IMR-90 (cell line): ENCODE measurements at regions not wholly inside any gene's neighbourhood (a gene's known extent, or its start where the extent isn't known, plus 50 kb on each side); places are given as distances from the start of the nearest gene placed in this dataset.

Source experiments
- ATAC-seq: fragments of 200-7000 bp; cut with Tn5 transposase; 2 replicates; pipeline ENCODE4 v1.9.1; 2020; ENCODE audit warnings: low read depth, mild to moderate bottlenecking, moderate library complexity
- BruUV-seq: library from RNA; stranded (reverse); fragments of 400-500 nt; replicated peaks from 2 replicates; lab custom pipeline; 2021; lab: Mats Ljungman, UMichigan
- CTCF ChIA-PET: fragments of 300-600 bp; formaldehyde crosslinking; extraction: SDS; loops from one replicate; lab custom pipeline; 2021; ENCODE audit warnings: antibody characterized with exemption; lab: Yijun Ruan, JAX
- POLR2A ChIA-PET: fragments of 300-600 bp; sonication (Branson Sonifier 250); formaldehyde crosslinking; loops from one replicate; lab custom pipeline; 2022; ENCODE audit warnings: antibody characterized with exemption; ENCODE audit not compliant: unreplicated experiment; lab: Charles Lee
- DNase-seq: peaks from one replicate; pipeline ENCODE4 v3.0.0; 2013
- H2AFZ ChIP-seq: replicated peaks from 2 replicates; pipeline ENCODE3; 2013; ENCODE audit warnings: low read length, mild to moderate bottlenecking; ENCODE audit not compliant: poor library complexity
- H2AK5ac ChIP-seq: 2 replicates; pipeline ENCODE4 v1.6.1; 2013; ENCODE audit warnings: low read depth, low read length, inconsistent platforms
- H2AK9ac ChIP-seq: replicated peaks from 2 replicates; pipeline ENCODE3; 2013; ENCODE audit warnings: mild to moderate bottlenecking, low read depth, low read length, moderate library complexity; ENCODE audit not compliant: poor library complexity
- H2BK120ac ChIP-seq: 2 replicates; pipeline ENCODE4 v1.6.1; 2013; ENCODE audit warnings: low read depth, low read length, inconsistent platforms
- H2BK15ac ChIP-seq: 3 replicates; pipeline ENCODE4 v1.6.1; 2013; ENCODE audit warnings: low read depth, low read length, inconsistent platforms
- H2BK20ac ChIP-seq: 2 replicates; pipeline ENCODE4 v1.6.1; 2013; ENCODE audit warnings: low read depth, mild to moderate bottlenecking, inconsistent platforms, low read length, moderate library complexity
- H2BK5ac ChIP-seq: 2 replicates; pipeline ENCODE4 v1.6.1; 2013; ENCODE audit warnings: mild to moderate bottlenecking, low read depth, low read length, inconsistent platforms; ENCODE audit not compliant: poor library complexity, severe bottlenecking
- H3K14ac ChIP-seq: replicated peaks from 2 replicates; pipeline ENCODE4 v1.6.1; 2013; ENCODE audit warnings: low read depth, low read length, inconsistent platforms
- H3K18ac ChIP-seq: 2 replicates; pipeline ENCODE4 v1.6.1; 2013; ENCODE audit warnings: low read depth, low read length, control low read depth
- H3K23ac ChIP-seq: 2 replicates; pipeline ENCODE4 v1.6.1; 2013; ENCODE audit warnings: low read depth, low read length, inconsistent platforms
- H3K27ac ChIP-seq: 2 replicates; pipeline ENCODE4 v1.5.1; 2013; ENCODE audit warnings: mild to moderate bottlenecking, control low read depth, low read length; ENCODE audit not compliant: insufficient read depth
- H3K27me3 ChIP-seq: 2 replicates; pipeline ENCODE4 v1.6.1; 2013; ENCODE audit warnings: low read length; ENCODE audit not compliant: control insufficient read depth, insufficient read depth
- H3K36me3 ChIP-seq: 2 replicates; pipeline ENCODE4 v1.6.1; 2013; ENCODE audit warnings: low read length, mixed read lengths; ENCODE audit not compliant: control insufficient read depth, insufficient read depth
- H3K4ac ChIP-seq: 2 replicates; pipeline ENCODE4 v1.6.1; 2013; ENCODE audit warnings: low read depth, low read length, inconsistent platforms
- H3K4me1 ChIP-seq: 2 replicates; pipeline ENCODE4 v1.6.1; 2013; ENCODE audit warnings: low read length, mixed read lengths; ENCODE audit not compliant: control insufficient read depth, insufficient read depth
- H3K4me2 ChIP-seq: 2 replicates; pipeline ENCODE4 v1.6.1; 2013; ENCODE audit warnings: low read depth, mild to moderate bottlenecking, control low read depth, low read length, moderate library complexity
- H3K4me3 ChIP-seq: 2 replicates; pipeline ENCODE4 v1.5.1; 2013; ENCODE audit warnings: low read depth, mild to moderate bottlenecking, control low read depth, low read length, moderate library complexity; ENCODE audit not compliant: insufficient read depth
- H3K56ac ChIP-seq: 2 replicates; pipeline ENCODE4 v1.6.1; 2013; ENCODE audit warnings: low read length, inconsistent platforms; ENCODE audit not compliant: insufficient read depth; ENCODE audit errors: extremely low read depth
- H3K79me1 ChIP-seq, 2 experiments: 2 replicates each; pipeline ENCODE4 v1.6.1; 2013; ENCODE audit warnings: low read length in 2 of 2, inconsistent platforms in 1 of 2, low read depth in 1 of 2
- H3K9ac ChIP-seq: 2 replicates; pipeline ENCODE4 v1.6.1; 2013; ENCODE audit warnings: low read depth, low read length, control low read depth
- H3K9me1 ChIP-seq: 2 replicates; pipeline ENCODE4 v1.6.1; 2013; ENCODE audit warnings: low read length, inconsistent platforms; ENCODE audit not compliant: insufficient read depth
- H3K9me3 ChIP-seq: 2 replicates; pipeline ENCODE4 v1.6.1; 2013; ENCODE audit warnings: low read length; ENCODE audit not compliant: control insufficient read depth, insufficient read depth
- H4K20me1 ChIP-seq: 2 replicates; pipeline ENCODE4 v1.6.1; 2013; ENCODE audit warnings: low read length, inconsistent platforms; ENCODE audit not compliant: insufficient read depth
- H4K5ac ChIP-seq: 2 replicates; pipeline ENCODE4 v1.6.1; 2013; ENCODE audit warnings: mild to moderate bottlenecking, low read depth, low read length, control low read depth
- H4K8ac ChIP-seq, 2 experiments: 2 replicates each; pipeline ENCODE4 v1.6.1; 2013; ENCODE audit warnings: low read depth in 2 of 2, low read length in 2 of 2, control low read depth in 1 of 2, inconsistent platforms in 1 of 2
- H4K91ac ChIP-seq: 2 replicates; pipeline ENCODE4 v1.6.1; 2013; ENCODE audit warnings: low read depth, low read length, inconsistent platforms; ENCODE audit not compliant: insufficient read depth
- CEBPB ChIP-seq: IDR thresholded peaks from 2 replicates; pipeline ENCODE4 v1.6.1; 2012; ENCODE audit warnings: low read depth, low read length, improper control_type of control experiment
- CHD1 ChIP-seq: IDR thresholded peaks from 2 replicates; pipeline ENCODE4 v1.6.1; 2012; ENCODE audit warnings: low read depth, low read length, improper control_type of control experiment
- FOS ChIP-seq: fragments of 150-350 bp; IDR thresholded peaks from 2 replicates; pipeline ENCODE4 v1.6.1; 2016; ENCODE audit warnings: low read depth, low read length
- MAFK ChIP-seq: IDR thresholded peaks from 2 replicates; pipeline ENCODE4 v1.6.1; 2012; ENCODE audit warnings: low read depth, low read length, improper control_type of control experiment
- MXI1 ChIP-seq: IDR thresholded peaks from 2 replicates; pipeline ENCODE4 v1.6.1; 2012; ENCODE audit warnings: low read depth, mild to moderate bottlenecking, low read length, moderate library complexity, borderline replicate concordance
- NFE2L2 ChIP-seq: fragments of 150-350 bp; IDR thresholded peaks from 2 replicates; pipeline ENCODE4 v1.6.1; 2016; ENCODE audit warnings: low read depth, mild to moderate bottlenecking, low read length
- POLR2A ChIP-seq: IDR thresholded peaks from 2 replicates; pipeline ENCODE4 v1.6.1; 2012; ENCODE audit warnings: mild to moderate bottlenecking, low read depth, low read length
- RAD21 ChIP-seq: IDR thresholded peaks from 2 replicates; pipeline ENCODE4 v1.6.1; 2012; ENCODE audit warnings: low read length, improper control_type of control experiment
- RCOR1 ChIP-seq: IDR thresholded peaks from 2 replicates; pipeline ENCODE4 v1.6.1; 2012; ENCODE audit warnings: mild to moderate bottlenecking, low read length, improper control_type of control experiment; ENCODE audit not compliant: insufficient replicate concordance
- RFX5 ChIP-seq: IDR thresholded peaks from 2 replicates; pipeline ENCODE4 v1.8.0; 2012; ENCODE audit warnings: low read depth, mild to moderate bottlenecking, low read length, moderate library complexity
- SMC3 ChIP-seq: fragments of 150-350 bp; IDR thresholded peaks from 2 replicates; pipeline ENCODE4 v1.6.1; 2016; ENCODE audit warnings: low read depth, mild to moderate bottlenecking, antibody characterized with exemption, low read length, moderate library complexity
- USF2 ChIP-seq: fragments of 150-350 bp; IDR thresholded peaks from 2 replicates; pipeline ENCODE4 v1.6.1; 2017; ENCODE audit warnings: mild to moderate bottlenecking, antibody characterized with exemption, low read length, low read depth
- WGBS, 2 experiments: methylation state at CpG; one replicate each; pipeline versions ENCODE4 v1.1.5 to v1.1.7; 2013; ENCODE audit warnings: missing lambda C conversion rate in 2 of 2; ENCODE audit not compliant: insufficient read length in 1 of 2; ENCODE audit errors: extremely low coverage in 2 of 2; 5-methylcytosine and 5-hydroxymethylcytosine counted together
- dilution Hi-C: fragments of 300-500 bp; cut with HindIII; formaldehyde crosslinking; loops from one replicate; pipeline ENCODE4 v1.14.3; 2018; ENCODE audit warnings: low sequenced_read_pairs; ENCODE audit not compliant: unreplicated experiment
- in situ Hi-C: fragments of 300-500 bp; cut with MboI; formaldehyde crosslinking; loops from 3 replicates; pipeline ENCODE4 v1.14.3; 2019; ENCODE audit warnings: low sequenced_read_pairs, inconsistent platforms, mixed read lengths
- intact Hi-C: fragments of 100-400 bp; cut with micrococcal nuclease; formaldehyde crosslinking; loops from 2 replicates; pipeline ENCODE4 v1.10.0; 2022
- TF ChIP-seq, protein P1 (sequence below): conservative IDR thresholded peaks from 2 replicates; pipeline ENCODE4 v1.5.1; 2012; ENCODE audit warnings: mild to moderate bottlenecking, low read depth, low read length, improper control_type of control experiment
- TF ChIP-seq, protein P2 (sequence below): fragments of 150-350 bp; IDR thresholded peaks from 2 replicates; pipeline ENCODE4 v1.6.1; 2016; ENCODE audit warnings: low read depth, mild to moderate bottlenecking, low read length, moderate library complexity, borderline replicate concordance

DNA sequence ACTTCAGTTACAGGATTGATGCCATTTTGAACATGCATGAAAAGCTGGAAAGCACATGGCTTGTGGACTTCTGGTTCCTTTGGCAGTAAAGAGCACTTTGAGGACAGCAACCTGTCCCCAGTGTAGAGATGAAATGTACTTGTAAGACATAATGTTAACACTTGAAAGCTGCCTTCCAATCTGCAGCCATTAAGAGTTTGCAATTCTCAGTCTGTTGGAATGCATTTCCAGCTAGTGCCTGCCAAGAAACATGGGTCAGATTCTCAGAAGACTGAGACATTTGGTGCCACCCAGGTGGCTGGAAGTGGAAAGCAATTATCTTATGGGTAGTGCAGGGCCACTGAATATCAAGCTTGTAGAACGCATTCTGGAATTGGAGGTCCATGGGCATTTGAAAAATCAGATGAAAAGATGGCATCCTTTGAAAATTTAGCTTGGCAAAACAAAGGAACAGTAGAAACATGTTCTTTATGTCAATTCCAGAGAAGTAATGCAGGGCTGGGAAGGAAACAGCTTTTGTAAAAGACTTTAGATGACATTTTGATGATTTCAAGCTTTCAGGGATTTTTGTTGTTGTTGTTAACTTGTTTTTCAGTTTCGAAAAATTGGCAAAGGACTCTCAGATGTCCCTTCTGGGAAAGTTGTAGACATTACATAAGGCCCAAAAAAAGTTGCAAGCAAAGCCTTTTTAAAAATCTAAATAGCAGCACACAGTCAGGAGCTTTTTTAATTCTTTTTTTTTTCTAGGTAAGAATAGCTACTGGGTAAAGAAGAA, 147.0 kb downstream of the ABCA8 start:
- DNase-seq: peak; percentile 33

More for the DNA sequence above, 147.0 kb downstream of the ABCA8 start:
- POLR2A ChIA-PET: no interaction called here
- H3K56ac ChIP-seq: no peak overlapping the region
- intact Hi-C loops: no loop called here
- H4K8ac ChIP-seq: no peak overlapping the region
- H3K4ac ChIP-seq: no peak overlapping the region
- dilution Hi-C loops: no loop called here
- H3K36me3 ChIP-seq: no peaks in the 10 kb centered on the region
- no peak for TF ChIP-seq FOS
- TF ChIP-seq, protein P1, sequence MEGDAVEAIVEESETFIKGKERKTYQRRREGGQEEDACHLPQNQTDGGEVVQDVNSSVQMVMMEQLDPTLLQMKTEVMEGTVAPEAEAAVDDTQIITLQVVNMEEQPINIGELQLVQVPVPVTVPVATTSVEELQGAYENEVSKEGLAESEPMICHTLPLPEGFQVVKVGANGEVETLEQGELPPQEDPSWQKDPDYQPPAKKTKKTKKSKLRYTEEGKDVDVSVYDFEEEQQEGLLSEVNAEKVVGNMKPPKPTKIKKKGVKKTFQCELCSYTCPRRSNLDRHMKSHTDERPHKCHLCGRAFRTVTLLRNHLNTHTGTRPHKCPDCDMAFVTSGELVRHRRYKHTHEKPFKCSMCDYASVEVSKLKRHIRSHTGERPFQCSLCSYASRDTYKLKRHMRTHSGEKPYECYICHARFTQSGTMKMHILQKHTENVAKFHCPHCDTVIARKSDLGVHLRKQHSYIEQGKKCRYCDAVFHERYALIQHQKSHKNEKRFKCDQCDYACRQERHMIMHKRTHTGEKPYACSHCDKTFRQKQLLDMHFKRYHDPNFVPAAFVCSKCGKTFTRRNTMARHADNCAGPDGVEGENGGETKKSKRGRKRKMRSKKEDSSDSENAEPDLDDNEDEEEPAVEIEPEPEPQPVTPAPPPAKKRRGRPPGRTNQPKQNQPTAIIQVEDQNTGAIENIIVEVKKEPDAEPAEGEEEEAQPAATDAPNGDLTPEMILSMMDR: no peak
- no peak for TF ChIP-seq MAFK
- TF ChIP-seq RFX5: no peak
- TF ChIP-seq USF2: no peak
- TF ChIP-seq POLR2A: no peak
- TF ChIP-seq CEBPB: no peak
- TF ChIP-seq RAD21: no peak
- no peak for TF ChIP-seq SMC3
- no peak for TF ChIP-seq CHD1
- no peak for TF ChIP-seq NFE2L2
- TF ChIP-seq MXI1: no peak
- TF ChIP-seq, protein P2, sequence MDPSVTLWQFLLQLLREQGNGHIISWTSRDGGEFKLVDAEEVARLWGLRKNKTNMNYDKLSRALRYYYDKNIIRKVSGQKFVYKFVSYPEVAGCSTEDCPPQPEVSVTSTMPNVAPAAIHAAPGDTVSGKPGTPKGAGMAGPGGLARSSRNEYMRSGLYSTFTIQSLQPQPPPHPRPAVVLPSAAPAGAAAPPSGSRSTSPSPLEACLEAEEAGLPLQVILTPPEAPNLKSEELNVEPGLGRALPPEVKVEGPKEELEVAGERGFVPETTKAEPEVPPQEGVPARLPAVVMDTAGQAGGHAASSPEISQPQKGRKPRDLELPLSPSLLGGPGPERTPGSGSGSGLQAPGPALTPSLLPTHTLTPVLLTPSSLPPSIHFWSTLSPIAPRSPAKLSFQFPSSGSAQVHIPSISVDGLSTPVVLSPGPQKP: no peak
- no peak for TF ChIP-seq RCOR1
- no peaks in the 10 kb centered on the region for H3K9me1 ChIP-seq
- no peak overlapping the region for H2AK9ac ChIP-seq
- no peak overlapping the region for H3K4me2 ChIP-seq
- no CpG with 5 or more reads among the region's 2 CpGs for WGBS, 2 experiments
- no peak overlapping the region for H3K4me3 ChIP-seq
- CTCF ChIA-PET: interaction anchor here (0.7 kb wide), 1 partner anchor 10 kb away, joined by 3 read pairs; no protein-coding TSS in a partner anchor
- no peak overlapping the region for H4K91ac ChIP-seq
- no peak overlapping the region for H3K14ac ChIP-seq
- peak; percentile 57 for ATAC-seq
- H2BK15ac ChIP-seq: no peak overlapping the region
- H2BK120ac ChIP-seq: no peak overlapping the region
- H3K4me1 ChIP-seq: peaks cover 2% of the 10 kb centered on the region; the same call in 1 of the 2 replicates
- H2AK5ac ChIP-seq: no peak overlapping the region
- H3K9me3 ChIP-seq: peaks cover 3% of the 10 kb centered on the region; the same call in 1 of the 2 replicates
- no peak overlapping the region for H2BK5ac ChIP-seq
- no peaks in the 10 kb centered on the region for H3K79me1 ChIP-seq
- H3K27ac ChIP-seq: no peak overlapping the region
- H2BK20ac ChIP-seq: no peak overlapping the region
- no peak overlapping the region for H2AFZ ChIP-seq
- BruUV-seq: no TSS peak
- H3K18ac ChIP-seq: no peak overlapping the region
- no peak overlapping the region for H3K9ac ChIP-seq
- no peaks in the 10 kb centered on the region for H3K27me3 ChIP-seq
- no peaks in the 10 kb centered on the region for H4K20me1 ChIP-seq
- in situ Hi-C loops: no loop called here
- no peak overlapping the region for H4K5ac ChIP-seq
- no peak overlapping the region for H3K23ac ChIP-seq
